Left hindlimb (tissue), 1 donor: ENCODE measurements at regions not wholly inside any gene's neighbourhood (a gene's known extent, or its start where the extent isn't known, plus 50 kb on each side); places are given as distances from the start of the nearest gene placed in this dataset.

Source experiments
- DNase-seq: peaks from one replicate; pipeline ENCODE4 v3.0.0-alpha.2; 2018

DNA sequence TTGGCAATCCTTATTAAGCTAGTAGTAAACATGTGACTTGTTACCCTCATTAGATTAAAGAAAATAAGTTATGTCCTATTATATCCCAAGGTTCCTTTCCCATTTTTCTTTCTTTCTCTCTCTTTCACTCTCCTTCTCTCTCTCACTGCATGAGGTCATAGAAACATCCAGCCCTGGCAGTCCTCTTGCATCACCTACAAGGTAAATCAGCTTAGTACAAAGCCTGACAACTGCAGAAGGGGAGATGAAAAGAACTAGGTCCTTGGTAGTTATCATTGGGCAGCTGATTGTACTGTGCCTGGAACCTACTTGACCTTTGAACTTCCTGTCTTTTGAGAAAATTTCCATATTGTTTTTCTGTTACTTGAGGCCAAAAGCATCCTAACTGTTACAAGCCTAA lies 307.9 kb upstream of the SP8 start:
- no peak for DNase-seq

DNA sequence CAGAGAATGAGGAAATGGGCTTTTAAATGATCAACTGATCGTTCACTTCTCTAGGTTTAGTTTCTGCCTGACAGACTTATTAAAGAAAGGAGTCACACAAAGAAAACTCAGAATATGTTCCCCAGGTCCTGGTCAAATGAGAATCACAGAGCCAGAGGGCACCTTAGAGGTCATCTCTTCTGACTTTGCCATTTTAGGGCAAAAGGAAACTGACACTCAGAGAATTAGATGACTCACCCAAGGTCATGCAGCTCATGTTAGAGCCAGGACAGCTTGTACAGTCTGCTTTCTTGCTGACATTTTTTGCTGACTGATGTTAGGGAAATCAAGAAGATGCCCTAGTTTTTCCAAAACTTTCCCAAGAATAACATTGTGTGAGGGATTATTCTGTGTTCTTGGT lies 312.7 kb upstream of the SP8 start:
- DNase-seq: no peak

DNA sequence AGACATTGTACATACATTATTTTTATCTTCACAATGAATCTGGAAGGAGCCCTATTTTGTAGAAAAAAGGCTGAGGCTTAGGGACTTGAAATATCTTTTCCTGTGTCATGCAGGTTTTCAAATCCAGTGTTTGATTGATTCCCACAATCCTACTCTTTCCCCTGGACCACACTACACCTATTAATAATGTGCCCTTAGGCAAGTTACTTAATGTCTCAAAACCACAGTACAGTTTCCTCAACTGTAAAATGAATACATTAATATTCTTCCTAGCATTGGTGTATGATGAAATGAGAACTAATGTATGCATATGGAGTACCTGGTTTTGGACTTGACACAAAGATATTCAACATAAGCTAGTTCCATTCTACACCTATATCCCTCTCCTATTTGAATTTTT lies 313.3 kb upstream of the SP8 start:
- no peak for DNase-seq

DNA sequence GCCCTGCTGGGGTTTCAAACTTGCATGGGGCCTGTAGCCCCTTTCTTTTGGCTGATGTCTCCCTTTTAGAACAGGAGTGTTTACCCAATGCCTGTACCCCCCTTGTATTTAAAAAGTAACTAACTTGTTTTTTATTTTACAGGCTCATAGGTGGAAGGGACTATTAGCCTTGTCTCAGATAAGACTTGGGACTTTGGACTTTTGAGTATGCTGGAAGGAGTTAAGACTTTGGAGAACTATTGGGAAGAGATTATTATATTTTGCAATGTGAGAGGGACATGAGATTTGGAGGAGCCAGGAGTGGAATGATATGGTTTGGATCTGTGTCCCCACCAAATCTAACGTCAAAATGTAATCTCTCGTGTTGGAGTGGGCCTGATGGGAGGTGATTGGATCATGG lies 314.9 kb upstream of the SP8 start:
- DNase-seq: no peak

DNA sequence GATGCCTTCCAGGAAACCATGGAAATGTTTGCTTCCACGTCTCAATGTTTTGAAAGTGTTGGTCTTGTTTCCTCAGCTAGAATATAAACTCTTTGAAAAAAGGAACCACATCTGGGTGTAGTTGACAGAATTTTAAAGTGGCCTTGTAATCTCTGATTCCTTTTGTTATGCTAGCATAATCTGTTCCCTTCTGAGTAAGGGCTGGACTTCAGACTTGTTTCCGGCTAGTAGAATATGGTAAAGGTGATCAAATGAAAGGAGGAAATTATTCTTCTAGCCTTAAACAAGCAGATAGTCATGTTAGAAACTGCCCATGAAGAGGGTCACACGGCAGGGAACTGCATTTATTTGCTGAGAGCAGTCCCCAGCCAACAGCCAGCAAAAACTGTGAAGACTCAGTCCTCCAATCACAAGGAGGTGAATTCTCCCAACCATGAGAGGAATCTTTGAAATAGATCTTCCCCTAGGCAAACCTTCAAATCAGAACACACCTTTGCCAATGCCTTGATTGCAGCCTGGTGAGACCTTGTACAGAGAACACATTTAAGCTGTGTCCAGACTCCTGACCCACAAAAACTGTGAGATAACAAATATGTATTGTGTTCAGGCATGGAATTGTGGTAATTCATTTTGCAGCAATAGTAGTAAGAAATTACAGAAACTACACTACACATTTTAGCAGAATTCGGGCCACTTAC lies 316.9 kb upstream of the SP8 start:
- DNase-seq: no peak

DNA sequence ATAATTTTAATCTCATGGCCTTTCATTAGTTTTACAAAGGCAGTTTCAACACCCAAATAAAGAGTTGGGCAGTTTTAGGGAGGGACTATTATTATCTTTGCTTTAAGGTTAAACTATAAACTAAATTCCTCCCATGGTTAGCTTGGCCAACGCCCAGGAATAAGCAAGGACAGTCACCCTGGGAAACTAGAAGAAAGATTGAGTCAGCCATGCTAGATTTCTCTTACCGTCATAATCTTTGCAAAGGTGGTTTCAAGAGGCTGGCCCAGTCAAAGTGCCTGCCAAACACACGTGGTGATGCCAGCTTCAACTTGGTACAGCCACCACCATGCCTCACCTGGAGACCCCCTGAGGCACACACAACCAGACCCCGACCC lies 317.4 kb upstream of the SP8 start:
- no peak for DNase-seq

DNA sequence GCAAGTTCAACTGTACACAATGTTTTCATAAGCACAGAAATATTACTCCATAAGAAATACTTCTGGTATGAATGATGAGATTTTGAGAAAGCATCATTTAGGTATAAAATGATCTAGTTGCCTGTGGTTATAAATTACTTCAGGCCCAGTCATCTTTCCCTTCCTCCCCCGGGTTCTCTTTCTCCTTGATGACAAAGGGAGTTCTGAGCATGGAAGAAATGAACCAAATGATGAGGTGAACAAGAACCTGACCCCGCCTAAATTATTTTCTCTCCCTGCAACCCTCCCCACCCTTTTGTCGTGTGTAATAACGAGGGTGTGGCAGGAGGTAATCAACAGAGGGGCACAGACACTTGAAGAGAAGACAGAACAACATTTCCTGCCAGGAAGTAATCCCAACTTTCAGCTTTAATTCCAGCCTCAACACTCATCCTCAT lies 319.6 kb upstream of the SP8 start:
- DNase-seq: no peak

DNA sequence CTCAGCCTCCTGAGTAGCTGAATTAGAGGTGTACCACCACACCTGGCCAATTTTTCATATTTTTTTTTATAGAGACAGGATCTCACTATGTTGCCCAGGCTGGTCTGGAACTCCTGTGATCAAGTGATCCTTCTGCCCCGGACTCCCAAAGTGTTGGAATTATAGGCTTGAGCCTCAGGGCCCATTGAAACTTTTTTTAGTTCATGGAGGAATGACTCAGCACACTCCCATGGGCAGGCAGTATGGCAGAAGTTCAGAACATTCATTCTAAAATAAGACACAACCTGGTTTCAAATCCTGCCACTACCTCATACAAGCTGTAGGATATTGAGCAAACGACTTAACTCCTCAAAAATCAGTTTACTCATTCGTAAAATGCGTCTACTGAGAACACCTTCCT lies 320.4 kb upstream of the SP8 start:
- DNase-seq: no peak

DNA sequence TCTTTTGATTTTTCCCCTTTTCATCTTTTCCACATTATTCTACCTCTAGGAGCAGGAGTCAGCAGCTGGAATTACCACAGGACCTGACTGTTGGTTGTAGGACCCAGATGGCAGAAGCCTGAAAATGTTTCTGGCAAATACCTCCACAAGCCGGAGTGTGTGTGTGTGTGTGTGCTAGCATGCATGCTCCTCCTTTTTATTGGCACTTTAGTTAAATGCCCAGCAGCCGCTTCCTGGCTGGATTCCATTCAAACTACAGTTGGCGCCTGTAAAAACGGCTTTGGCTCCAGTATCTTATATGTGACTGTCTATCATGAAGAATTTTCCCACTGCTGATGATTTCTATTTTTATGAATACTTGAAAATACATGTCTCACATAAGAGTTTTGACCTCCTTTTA lies 319.7 kb upstream of the SP4 start:
- peak; percentile 60 for DNase-seq

DNA sequence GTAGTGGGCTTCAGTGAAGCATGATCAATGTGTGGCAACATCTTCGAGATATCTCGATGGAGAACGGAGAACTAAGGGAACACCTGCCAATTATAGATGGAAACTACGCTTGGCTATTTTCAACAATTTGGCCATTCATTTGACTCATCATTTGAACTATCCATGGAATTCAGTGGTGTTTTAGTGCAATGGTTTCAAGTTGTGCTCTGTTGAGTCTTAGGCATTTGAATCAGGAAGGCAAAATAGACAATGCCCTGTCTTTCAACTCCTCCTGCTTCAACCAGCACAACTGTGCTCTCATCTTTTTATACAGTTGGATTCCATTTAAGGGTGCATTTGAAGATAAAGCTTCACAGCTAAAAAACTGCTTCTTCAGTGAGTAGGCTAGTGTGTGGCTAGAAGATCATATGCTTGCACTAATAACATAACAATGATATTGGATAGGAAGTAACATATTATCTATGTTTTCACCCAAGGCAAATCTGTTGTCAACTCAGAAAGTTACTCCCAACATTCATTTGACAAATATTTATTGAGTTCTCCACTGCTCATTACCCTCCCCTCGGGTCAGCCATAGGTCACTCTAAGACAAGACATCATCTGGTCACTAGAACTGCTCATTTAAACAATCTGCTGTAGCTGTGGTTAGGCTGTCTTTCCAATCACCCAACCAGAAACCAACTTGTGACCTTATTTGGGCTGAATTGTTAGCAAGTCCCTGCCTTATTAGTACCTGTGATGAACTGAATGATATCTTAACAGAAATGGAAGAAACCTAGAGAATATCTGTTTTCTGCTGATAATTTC lies 314.1 kb upstream of the SP4 start:
- no peak for DNase-seq

DNA sequence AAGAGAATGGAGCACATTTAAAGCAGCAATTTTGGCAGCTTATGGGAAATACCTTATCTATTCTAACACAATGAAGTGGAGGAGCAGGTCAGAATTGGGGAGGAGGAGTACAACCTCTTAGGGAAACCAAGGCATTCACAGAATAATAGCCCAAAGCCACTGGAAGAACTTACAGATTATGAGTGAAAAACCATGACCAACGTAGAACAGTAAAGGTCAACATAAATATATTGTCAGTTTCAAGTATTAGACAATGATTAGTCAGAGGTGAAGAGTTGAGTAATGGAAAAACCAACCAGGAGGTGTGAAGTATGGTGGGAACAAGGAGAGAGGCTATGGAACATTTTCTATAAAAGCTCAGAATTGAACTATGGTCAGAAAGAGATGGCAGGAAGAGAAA lies 304.3 kb upstream of the SP4 start:
- no peak for DNase-seq

DNA sequence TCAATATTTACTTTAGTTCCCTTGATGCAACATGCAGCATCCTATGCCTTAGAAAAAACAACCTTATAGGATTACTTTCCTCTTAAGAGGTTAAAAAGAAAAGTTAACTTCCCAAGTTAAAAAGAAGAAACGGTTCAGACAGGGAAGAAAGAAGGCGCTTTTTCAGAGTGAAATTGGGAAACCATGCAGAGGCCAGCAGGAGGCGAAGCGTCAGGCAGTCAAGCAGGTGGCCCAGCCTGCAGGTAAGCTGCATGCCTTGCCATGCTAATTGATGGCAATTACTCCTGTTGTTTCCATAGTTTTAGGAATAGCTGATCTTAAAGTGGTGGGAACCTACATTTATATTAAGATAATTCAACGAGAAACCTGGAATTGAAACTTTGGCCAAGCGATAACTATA lies 302.6 kb upstream of the SP4 start:
- no peak for DNase-seq

DNA sequence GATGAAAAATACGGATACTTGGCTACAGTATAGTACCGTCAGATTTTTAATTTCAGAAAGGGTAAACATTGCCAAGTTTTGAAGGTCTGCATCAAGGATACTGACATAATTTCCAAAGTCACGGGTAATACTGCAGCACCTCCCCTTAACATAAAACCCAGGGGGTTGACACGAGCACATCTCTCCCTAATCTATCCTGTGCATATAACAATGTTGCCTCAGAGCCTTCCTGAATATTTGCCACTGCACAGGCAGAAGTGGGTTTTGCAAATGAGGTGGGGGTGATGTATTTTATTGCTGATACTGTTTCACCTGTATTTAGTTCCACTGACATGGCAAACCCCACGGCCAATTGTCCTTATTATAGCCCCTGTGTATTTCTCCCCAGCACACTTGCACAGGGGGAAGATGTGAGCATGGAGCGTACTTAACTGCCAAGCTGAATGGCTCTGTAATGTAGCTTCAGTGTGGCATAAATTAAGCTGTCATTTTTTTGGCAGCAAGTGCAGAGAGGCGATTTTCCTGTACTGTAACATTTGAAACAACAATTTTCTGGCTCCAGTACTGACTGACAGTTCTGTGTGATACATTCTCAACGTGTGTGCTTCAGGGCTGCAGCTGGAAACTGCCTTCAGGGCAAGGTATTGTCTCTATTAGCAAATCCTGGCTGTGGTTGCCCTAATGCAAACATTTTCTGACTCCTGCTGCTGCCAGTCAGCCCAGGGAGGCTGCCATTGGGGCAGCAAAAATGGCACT lies 299.6 kb upstream of the SP4 start:
- no peak for DNase-seq

DNA sequence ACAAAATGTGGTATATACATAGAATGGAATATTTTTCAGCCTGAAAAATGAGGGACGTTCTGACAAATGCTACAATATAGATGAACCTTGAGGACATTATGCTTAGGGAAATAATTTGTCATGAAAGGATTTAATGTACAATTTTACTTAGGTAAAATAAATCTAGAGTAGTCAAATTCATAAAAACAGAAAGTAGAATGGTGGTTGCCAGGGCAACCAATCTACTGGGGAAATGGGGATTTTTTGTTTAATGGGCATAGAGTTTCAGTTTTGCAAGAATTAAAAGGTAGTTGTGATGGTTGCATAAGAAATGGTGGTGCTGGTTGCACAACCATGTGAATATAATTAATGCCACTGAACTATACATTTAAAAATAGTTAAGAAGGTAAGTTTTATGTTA lies 296.0 kb upstream of the SP4 start:
- DNase-seq: no peak

DNA sequence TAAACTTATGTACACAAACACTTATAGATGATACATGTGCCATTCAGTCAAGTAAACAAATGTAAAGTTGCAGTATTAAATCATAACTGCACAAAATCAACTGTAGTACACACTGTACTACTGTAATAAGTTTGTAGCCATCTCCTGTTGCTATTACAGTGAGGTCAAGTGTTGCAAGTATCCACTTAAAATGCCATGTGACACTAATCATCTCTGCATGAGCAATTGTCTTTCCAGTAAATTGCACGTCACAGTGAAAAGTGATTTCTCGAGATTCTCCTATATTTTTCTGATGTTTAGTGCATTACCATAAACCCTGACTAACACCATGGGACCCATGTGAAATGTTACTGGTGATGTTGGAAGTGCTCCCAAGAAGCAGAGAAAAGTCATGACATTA lies 293.3 kb upstream of the SP4 start:
- DNase-seq: no peak

DNA sequence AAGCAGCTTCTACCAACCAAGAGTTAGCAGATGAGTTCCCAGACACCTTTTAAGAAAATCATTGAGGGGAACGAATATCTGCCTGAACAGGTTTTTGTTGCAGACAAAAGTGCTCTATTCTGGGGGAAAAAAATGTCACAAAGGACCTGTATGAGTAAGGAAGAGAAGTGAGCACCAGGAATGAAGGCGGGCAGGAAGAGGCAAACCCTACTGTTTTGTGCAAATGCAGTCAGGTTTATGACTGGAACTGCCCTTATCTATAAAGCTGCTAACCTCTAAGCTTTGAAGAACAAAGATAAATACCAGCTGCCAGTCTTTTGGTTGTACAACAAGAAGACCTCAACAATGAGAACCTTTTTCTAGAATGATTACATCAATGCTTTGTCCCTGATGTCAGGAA lies 292.4 kb upstream of the SP4 start:
- no peak for DNase-seq

DNA sequence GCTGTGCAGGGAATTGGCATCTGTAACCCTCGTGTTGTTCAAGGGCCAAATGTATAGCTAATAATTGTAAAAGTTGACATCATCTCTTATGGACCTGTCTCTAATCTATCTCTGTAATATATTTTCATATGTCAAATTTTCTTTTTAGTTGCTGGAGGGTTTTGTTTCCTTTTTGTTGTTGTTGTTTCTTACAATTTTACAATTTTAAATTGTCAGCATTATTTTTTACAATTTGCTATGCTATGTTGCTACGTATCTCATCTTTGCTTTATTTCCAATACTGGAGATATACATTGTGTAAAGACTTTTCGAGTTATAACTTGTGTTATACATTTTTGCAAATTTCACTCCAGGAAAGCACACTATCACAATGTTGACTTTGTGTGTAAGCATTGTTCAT lies 290.2 kb upstream of the SP4 start:
- no peak for DNase-seq

DNA sequence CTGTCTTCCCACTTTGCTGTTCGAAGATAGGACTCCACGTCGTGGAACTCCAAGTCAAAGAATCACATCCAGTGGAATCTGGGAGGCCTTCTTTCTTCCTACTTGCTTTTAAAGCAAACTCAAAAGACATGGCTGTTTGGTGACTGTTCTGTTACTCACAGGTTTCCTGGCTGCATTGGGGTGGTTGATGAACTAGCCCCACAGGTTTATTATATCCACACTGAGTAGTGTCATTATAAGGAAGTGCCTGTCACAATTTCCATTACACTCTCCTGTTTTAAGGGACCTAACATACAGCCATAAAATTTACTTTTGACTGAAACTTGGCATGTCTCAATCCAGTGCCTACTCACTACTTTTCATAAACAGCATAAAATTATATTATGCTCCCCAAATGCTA lies 287.3 kb upstream of the SP4 start:
- no peak for DNase-seq

DNA sequence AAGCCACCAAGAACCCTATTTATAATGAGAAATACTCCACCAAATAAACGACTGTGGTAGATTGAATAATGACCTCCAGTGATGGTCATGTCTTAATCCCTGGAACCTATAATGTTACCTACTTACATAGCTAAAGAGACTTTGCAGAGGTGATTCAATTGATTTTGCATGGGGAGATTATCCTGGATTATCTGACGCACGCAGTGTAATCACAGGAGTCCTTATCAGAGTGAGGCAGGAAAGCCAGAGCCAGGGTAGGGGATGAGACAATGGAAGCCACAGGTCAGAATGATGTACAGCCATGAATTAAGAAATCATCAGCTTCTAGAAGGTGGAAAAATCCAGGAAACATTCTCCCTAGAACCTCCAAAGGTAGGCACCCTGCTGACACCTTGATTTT lies 286.4 kb upstream of the SP4 start:
- no peak for DNase-seq

DNA sequence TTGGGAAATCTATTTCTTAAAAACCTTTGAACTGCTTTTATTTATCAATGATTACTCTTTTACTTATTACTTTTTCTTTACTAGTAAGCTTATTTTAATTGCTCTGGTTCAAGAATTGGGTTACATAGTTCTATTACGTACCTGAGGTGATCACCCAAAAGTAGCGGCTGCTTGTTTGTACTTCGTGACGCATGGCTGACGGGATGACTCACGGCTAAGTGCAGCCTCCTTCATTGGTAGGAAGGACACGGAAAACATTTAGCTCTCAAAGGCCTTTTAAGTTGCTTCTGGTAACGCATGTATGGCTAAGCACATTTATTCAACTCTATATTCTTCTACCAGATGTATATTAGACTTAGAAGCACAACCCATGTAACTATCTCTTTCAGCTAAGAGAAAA lies 285.8 kb upstream of the SP4 start:
- no peak for DNase-seq

DNA sequence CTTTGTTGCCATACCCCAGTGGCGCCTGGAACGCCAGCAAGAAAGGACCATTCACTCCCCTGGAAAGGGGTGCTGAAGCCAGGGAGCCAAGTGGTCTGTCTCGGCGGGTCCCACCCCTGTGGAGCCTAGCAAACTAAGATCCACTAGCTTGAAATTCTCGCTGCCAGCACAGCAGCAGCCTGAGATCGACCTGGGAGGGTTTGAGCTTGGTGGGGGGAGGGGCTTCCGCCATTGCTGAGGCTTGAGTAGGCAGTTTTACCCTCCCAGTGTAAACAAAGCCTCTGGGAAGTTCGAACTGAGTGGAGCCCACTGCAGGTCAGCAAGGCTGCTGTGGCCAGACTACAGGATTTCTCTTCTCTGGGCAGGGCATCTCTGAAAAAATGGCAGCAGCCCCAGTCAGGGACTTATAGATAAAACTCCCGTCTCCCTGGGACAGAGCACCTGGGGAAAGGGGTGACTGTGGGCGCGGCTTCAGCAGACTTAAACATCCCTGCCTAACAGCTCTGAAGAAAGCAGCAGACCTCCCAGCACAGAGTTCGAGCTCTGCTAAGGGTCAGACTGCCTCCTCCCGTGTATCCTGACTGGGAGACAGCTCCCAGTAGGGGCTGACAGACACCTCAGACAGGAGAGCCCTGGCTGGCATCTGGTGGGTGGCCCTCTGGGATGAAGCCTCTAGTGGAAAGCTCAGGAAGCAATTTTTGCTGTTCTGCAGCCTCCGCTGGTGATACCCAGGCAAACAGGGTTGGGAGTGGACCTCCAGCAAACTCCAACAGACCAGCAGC lies 281.1 kb upstream of the SP4 start:
- no peak for DNase-seq

DNA sequence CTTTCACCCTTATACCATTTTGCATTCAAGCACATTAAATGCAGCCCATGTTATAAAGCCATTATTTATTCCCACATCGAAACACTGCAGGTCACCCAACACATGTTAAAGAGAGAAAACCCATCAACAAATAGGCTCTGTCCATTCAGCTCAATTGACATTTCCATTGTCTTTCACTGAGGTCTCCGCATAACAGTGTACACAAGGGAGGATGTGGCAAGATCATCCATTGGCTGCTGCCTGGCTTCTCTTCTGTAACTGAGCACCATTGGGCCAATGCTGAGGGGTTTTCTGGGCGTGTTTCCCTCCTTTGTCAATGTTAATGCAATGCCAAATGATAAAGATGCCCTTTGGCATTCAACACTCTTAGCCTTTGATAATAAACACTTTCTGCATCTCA lies 278.1 kb upstream of the SP4 start:
- no peak for DNase-seq

DNA sequence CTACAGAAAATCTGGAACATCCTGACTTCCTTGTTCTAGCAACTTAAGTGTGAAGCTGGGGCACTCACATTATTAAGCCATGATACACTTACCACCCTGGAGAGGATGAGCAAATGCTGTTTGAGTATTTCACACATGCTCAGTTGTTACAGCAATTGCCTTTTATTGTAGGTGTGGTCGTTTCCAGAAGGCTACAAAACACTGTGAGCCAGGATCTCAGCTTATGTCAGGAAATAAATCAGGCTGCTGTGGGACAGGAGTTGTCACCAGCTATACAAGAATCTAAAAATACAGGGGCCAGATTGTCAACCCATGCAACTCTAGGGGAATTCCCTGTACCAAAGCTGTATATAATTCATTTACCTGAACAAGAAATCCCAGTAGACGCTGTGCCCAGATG lies 273.3 kb upstream of the SP4 start:
- DNase-seq: no peak
